Neutrophil (primary cell): ENCODE measurements at regions not wholly inside any gene's neighbourhood (a gene's known extent, or its start where the extent isn't known, plus 50 kb on each side); places are given as distances from the start of the nearest gene placed in this dataset.

Experiments used
- H3K27ac ChIP-seq: fragments of 200-600 bp; sonication (generic); 2 replicates; pipeline ENCODE4 v1.5.1; 2016; ENCODE audit warnings: mild to moderate bottlenecking, moderate library complexity
- H3K27me3 ChIP-seq: fragments of 200-600 bp; sonication (generic); 2 replicates; pipeline ENCODE4 v1.6.0; 2016; ENCODE audit warnings: mild to moderate bottlenecking
- H3K36me3 ChIP-seq: fragments of 200-600 bp; sonication (generic); 2 replicates; pipeline ENCODE4 v1.5.1; 2017
- H3K4me1 ChIP-seq, 2 experiments: fragments of 200-600 bp in 1 of 2; sonication (generic) in 1 of 2; 1 replicate in 1 of 2; 2 replicates in 1 of 2; pipeline versions ENCODE4 v1.5.1 to v1.6.1; 2013 to 2016; ENCODE audit warnings: low read depth in 1 of 2, low read length in 1 of 2, mild to moderate bottlenecking in 1 of 2, moderate library complexity in 1 of 2; ENCODE audit not compliant: control insufficient read depth in 1 of 2, insufficient read depth in 1 of 2
- H3K4me3 ChIP-seq, 2 experiments: fragments of 200-600 bp in 1 of 2; sonication (generic) in 1 of 2; 1 replicate in 1 of 2; 2 replicates in 1 of 2; pipeline ENCODE4 v1.5.1; 2013 to 2016; ENCODE audit warnings: low read depth in 1 of 2, low read length in 1 of 2, mild to moderate bottlenecking in 1 of 2, moderate library complexity in 1 of 2
- H3K9me3 ChIP-seq: fragments of 200-600 bp; sonication (generic); 2 replicates; pipeline ENCODE4 v1.5.1; 2016
- TF ChIP-seq, protein P1 (sequence below): fragments of 200-600 bp; sonication (generic); IDR thresholded peaks from 2 replicates; pipeline ENCODE4 v1.5.1; 2016; ENCODE audit warnings: antibody characterized with exemption

DNA sequence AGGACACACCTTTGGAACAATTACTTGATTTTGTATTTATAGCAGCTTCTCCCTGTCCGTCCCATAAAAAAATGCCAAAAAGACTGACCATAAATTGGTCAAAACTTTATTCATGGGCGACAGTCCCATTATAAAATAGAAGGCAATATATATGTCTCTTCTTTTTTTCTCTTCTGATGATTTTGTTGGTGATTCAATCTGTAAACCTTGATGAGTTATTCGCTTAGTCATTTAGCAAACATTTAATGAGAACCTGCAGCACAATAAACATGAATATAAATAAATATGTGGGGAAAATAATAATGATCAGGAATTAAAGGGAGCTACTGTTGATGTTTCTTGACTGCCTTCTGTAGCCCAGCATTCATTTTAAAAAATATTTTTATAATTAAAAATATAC is 356.4 kb upstream of the ACTBL2 start:
- TF ChIP-seq, protein P1, sequence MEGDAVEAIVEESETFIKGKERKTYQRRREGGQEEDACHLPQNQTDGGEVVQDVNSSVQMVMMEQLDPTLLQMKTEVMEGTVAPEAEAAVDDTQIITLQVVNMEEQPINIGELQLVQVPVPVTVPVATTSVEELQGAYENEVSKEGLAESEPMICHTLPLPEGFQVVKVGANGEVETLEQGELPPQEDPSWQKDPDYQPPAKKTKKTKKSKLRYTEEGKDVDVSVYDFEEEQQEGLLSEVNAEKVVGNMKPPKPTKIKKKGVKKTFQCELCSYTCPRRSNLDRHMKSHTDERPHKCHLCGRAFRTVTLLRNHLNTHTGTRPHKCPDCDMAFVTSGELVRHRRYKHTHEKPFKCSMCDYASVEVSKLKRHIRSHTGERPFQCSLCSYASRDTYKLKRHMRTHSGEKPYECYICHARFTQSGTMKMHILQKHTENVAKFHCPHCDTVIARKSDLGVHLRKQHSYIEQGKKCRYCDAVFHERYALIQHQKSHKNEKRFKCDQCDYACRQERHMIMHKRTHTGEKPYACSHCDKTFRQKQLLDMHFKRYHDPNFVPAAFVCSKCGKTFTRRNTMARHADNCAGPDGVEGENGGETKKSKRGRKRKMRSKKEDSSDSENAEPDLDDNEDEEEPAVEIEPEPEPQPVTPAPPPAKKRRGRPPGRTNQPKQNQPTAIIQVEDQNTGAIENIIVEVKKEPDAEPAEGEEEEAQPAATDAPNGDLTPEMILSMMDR: no peak
- no peak overlapping the region for H3K27ac ChIP-seq
- no peaks in the 10 kb centered on the region for H3K36me3 ChIP-seq
- no peak overlapping the region for H3K4me3 ChIP-seq
- no peaks in the 10 kb centered on the region for H3K4me1 ChIP-seq
- H3K9me3 ChIP-seq: no peaks in the 10 kb centered on the region
- H3K27me3 ChIP-seq: no peaks in the 10 kb centered on the region

DNA sequence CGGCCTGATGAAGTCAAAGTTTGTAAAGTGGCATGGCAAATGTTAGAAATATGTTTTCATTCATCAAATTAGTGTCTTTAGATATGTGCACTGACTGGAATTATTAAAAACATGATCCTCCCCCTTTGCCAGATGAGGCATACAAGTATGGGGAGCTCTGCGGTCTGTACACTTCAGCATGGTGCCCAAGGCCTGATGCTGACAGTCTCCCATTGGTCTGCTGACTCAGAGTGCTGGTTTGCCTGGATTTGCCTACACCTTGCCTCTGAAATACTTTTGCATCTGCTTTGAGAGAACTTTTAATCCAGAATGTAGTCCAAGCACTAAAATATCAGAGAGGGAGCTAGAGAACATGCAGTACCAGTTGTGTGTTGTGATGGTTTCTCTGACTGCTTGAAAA is 354.3 kb upstream of the ACTBL2 start:
- Histone ChIP-seq H3K9me3 (no peaks in the 10 kb centered on the region), H3K27ac (no peak overlapping the region), H3K27me3 (no peaks in the 10 kb centered on the region), H3K4me1 (no peaks in the 10 kb centered on the region), H3K4me3 (no peak overlapping the region), H3K36me3 (no peaks in the 10 kb centered on the region)
- TF ChIP-seq, protein P1: no peak

DNA sequence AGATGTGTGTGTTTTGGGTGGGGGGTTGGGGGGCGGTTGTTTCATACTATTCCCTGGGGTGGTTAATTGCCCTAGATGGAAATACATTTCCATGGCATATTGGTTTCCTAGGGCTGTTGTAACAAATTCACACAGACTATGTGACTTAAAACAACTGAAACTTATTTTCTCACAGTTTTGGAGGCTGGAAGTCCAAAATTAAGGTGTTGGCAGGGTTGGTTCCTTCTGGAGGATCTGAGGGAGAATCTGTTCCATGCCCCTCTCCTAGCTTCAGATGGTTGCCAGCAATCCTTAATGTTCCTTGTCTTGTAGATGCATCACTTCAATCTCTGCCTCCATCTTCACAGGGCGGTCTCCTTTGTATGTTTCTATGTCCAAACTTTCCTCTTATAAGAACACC is 353.7 kb upstream of the ACTBL2 start:
- no peaks in the 10 kb centered on the region for H3K36me3 ChIP-seq
- no peaks in the 10 kb centered on the region for H3K9me3 ChIP-seq
- no peak overlapping the region for H3K27ac ChIP-seq
- no peak overlapping the region for H3K4me3 ChIP-seq
- no peaks in the 10 kb centered on the region for H3K27me3 ChIP-seq
- no peaks in the 10 kb centered on the region for H3K4me1 ChIP-seq
- TF ChIP-seq, protein P1: no peak

DNA sequence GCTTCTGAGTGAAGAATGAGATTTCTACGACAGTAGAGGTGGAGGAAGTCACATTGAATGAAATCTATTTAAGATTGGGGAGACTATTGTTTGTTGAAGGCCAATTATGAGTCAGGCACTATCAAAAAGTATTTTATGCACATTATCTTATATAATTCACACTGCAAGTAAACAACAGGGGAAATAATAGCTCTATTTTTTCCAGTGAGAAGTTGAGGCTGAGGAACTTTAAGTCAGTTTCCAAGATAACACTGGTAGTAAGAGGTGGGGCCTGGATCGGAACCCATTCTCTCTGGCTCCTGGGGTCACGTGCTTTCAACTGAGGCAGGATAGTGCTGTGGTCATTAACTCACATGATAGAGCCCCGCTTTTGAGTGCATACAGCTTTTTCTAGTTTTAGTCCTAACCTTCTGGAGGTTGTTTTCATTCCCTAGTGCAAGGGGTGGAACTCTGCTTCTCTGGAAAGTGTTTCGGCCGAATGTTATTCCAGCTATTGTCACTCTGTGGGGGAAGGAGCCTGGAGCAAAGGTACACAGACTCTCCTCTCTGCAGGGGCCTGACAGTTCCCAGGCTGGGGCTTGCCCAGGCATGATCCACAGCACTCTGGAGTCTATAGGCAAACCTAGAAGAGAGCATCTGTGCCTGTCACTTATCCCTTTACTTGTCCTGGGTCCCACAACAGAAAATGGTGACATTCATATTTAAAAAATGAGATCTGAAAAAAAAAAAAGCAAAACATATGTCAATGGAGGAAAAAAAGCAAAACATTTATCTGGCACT is 352.4 kb upstream of the ACTBL2 start:
- Histone ChIP-seq H3K27ac (no peak overlapping the region), H3K9me3 (no peaks in the 10 kb centered on the region), H3K4me1 (no peaks in the 10 kb centered on the region), H3K4me3 (no peak overlapping the region), H3K36me3 (no peaks in the 10 kb centered on the region), H3K27me3 (no peaks in the 10 kb centered on the region)
- TF ChIP-seq, protein P1: no peak

DNA sequence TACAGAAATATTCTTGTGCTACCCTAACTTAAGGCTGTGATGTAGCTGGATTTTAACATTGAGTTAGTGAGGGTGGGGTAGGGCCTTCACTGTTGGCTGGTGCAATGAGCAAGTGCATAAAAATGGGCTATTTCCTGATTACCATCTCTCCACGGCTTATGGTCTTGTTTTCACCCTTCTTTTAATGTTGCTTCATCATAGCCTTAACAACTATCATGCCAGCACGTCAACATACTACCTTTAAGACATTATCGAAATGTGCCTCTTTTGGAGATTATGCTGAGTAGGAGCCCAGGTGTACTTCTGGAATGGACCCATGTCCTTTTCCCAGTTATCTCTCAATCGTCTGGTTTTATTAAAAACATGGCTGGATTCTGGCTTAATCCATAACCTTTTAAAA is 350.9 kb upstream of the ACTBL2 start:
- H3K4me3 ChIP-seq: no peak overlapping the region
- no peaks in the 10 kb centered on the region for H3K4me1 ChIP-seq
- TF ChIP-seq, protein P1: no peak
- no peaks in the 10 kb centered on the region for H3K9me3 ChIP-seq
- no peak overlapping the region for H3K27ac ChIP-seq
- H3K36me3 ChIP-seq: no peaks in the 10 kb centered on the region
- no peaks in the 10 kb centered on the region for H3K27me3 ChIP-seq
